Stimulated activated CD4-positive, alpha-beta T cell treated with anti-CD3 and anti-CD28 coated beads, TNF-alpha, amount 100 ng/mL, for 48 hours (primary cell): ENCODE measurements at regions not wholly inside any gene's neighbourhood (a gene's known extent, or its start where the extent isn't known, plus 50 kb on each side); places are given as distances from the start of the nearest gene placed in this dataset.
A peak's percentile ranks its signal among the peaks of the same experiment; 100 is the strongest.
"Not testable (repeated sequence)": the region's sequence is repeated elsewhere in the genome, so short reads cannot be mapped to it uniquely, and the experiment has no call there.

Experiments used
- DNase-seq, 3 donors: peaks; one replicate each; pipeline ENCODE4 v3.0.0-alpha.2; 2020; ENCODE audit warnings: low read depth in 3 of 3

DNA sequence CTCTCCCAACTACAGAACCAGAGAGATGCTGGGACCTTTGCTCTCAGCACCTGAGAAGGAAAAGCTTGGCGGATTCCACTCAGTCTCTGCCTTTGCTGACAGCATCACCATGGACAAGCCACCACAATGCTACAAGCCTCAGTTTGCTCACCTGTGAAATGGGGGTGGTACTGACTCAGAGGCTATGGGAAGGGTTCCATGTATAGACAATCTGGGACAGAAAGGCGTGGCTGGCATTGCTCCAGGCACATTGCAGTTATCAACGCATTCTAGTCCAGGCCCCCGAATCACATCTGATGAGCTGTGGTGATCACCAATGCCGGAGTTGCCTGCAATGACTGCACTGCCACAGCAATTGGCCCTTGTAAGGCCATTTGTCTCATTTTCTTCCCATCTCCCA is 72.6 kb downstream of the ISX start:
- DNase-seq, result no peak

DNA sequence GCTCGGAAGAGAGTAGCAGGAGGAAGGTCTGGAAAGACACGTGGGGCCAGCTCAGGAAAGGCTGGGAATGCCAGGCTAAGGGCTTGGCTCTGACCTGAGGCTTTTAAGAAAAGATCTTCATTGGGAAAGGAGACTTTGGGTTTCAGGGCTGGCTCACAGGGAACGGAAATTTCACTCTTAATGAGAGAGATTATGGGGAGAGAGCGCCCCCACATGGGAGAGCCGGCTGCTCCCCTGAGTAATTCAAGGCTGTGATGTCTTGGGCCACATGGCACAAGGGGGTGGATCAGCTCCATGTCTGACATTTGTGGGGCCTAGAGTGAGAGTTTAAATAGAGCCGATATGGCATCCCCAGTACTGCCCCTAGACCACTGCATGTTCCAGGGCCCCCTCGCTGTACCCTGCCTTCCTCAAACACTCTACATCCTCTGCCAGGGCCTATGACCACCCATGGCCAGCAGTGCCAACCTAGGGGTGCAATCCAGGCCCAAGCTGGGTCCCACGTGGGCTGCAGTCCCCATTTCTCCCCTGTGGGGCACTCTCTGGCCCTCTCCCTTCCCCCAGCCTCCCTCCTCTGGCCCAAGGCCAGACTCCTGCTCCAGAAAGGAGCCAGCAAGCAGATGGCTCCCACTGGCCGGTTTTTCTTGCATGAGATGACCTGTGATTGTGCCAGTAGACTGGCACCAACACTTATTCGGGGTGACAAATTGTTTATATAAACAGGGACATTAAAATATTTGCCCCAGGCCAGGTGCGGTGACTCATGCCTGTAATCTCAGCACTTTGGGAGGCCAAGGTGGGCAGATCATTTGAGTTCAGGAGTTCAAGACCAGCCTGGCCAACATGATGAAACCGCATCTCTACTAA is 75.2 kb downstream of the ISX start:
- no peak for DNase-seq

DNA sequence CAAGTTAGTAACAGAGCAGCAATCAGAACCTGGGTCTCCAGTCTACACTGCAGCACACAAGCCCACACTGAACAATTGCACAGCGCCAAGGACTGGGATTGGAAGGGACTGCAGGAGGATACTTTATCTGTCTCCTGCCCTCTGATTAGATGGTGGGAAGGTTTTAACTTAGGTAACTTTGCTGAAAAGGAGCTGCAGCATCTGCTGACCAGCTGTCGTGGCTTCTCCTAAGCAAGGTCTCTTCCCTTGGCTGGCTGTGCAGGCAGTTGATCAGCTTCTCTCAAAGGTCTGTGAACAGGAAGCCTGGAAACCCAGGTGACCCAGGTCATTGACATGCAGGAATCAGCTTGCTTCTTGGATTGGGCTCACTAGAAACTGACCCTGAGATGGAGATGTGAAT is 82.4 kb downstream of the ISX start:
- no peak for DNase-seq

DNA sequence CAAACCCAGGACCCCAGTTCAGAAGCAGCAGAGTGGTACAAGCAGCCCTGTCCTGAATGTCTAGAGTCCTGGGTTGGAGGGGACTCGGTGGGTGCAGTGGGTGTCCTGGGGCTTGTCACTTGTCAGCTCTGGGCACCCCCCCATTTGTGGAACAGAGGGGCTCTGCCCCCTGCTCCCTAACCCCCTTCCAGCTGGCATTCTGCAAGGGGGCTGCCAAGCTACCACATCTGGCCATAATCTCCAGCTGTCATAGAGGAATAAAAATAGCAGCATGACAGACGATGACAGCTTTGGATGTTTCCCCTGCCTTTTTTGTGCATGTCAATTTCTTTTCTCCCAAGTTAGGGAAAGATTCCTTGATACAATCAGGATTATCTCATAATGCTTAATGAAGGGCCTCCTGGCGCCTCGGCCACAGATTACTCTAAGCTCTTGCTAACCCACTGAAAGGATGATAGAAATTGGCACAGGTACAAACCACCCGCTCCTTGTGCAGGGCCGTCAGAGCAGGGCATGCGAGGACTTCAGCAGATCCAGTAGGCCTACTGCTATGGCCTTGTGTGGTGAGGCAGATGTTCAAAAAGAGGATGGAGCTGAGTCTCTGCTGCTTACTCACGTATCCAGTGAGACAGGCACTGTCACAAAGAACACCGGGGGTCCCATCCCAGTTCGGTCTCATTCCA is 83.0 kb downstream of the ISX start:
- no peak for DNase-seq

DNA sequence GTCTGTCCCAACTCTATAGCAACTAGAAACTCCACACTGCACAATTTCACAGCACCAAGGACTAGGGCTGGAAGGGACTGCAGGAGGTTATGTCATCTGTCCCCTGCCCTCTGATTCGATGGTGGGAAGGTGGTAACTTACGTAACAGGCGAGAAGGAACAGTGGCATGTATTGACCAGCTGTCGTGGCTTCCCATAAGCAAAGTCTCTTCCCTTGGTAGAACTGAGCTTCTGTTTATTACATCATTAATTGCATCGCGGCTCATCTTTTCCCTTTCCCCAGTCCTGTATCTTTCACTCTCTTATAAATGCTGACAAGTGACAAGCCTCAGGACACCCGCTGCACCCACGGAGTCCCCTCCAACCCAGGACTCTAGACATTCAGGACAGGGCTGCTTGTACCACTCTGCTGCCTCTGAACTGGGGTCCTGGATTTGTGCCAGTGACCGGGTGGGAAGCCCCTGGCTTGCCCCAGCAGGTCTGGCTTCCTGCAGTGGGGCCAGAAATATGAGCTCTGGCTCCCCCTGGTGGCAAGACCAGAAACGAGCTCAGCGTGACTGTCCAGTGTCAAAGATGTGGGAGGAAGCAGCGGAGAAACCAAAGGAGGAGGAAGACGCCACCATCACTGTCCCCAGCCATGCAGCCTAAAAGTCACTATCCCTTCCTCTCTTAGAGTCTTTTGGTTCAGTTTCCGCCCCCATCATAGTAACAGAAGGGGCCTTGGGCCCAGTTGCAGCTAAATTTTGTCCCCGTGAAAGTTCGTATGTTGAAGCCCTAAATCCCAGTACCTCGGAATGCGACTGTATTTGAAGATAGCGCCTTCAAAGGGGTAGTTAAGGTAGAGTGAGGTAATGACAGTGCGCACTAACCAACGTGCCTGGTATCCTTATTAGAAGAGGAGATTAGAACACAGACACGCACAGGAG is 84.5 kb downstream of the ISX start:
- peak; percentile 30 to 56 (median 41) for DNase-seq

DNA sequence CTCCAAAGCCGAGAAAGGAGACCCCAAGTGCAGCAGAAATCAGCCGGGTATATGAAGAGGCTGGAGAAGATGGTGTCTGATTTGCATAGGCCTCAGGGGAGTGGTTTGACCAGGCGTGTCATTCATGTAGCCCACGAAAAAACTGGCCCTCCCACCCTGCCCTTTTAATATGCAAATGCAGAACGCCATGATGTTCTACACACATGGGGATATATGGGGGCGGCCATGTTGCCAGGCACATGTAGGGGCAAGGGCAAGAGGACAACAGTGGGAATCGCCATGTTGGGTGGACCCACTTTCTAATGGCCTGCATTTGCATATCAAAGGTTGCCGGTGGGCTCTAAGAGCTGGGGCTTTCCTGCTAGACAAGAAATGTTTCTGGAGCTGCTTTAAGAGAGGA is 86.4 kb downstream of the ISX start:
- DNase-seq, result no peak

DNA sequence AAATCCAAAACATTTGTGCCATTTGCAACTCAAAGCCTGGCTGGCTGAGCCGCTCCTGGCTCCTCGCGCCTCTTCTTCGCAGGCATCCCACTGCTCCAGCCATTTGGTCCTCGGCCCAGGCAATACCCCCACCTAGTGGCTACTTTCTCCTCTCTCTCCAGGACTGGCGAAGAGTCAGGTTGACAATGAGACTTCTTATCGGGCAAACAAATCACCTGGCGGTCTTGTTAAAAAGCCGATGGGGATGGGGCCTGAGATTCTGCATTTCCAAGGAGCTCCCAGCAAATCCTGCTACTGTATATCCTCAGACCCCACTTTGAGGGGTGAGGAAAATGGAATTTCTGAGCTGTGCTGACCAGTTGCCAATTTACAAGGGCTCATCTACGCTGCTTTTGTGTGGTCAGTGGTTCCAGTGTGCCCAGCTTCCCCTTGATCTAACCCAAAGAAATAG is 89.0 kb downstream of the ISX start:
- peak in 1 of 3 donors; percentile 13 for DNase-seq

DNA sequence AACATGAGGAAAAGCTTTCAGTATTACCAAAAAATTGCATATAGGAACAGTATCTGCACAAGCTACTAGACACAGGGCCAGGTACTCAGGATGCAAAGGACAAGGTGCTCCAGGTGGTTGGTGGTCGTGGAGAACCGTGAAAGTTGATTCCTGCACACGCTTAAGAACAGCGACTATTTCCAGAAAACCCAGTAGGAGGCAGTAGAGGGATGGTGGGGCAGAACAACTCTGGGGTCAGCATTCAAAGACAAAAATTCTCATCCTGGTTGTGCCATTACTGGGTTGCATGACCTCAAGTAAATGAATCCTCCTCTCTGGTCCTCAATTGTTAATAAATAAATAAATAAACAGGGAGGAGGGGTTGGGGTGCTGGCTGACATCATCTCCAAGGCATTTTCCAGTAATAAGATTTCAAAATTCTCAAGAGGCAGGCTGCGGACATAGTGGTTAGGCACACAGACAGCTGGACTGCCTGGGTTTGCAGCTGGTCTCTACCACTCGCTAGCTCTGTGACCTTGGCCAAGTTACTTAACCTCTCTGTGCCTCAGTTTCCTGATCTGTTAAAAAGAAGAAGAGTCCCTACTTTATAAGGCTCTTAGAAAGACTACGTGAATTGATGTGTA is 89.6 kb downstream of the ISX start:
- no peak for DNase-seq

DNA sequence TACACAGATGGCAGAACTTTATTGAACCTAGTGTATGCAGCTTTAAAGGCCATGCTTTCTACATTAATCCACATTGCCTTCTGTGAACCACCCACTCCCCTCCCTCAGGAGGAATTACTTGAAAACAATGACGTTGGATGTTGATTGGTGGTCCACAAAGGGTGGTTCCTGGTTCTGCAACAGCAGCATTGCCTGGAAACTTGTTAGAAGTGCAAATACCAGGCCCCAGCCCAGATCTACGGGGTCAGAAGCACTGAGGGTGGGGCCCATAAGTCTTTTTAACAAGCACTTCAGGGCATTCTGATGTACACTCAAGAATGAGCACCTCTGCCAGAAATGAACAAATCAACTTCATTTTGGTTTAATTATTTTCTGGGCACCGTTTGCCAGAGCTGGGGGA is 91.0 kb downstream of the ISX start:
- no peak for DNase-seq

DNA sequence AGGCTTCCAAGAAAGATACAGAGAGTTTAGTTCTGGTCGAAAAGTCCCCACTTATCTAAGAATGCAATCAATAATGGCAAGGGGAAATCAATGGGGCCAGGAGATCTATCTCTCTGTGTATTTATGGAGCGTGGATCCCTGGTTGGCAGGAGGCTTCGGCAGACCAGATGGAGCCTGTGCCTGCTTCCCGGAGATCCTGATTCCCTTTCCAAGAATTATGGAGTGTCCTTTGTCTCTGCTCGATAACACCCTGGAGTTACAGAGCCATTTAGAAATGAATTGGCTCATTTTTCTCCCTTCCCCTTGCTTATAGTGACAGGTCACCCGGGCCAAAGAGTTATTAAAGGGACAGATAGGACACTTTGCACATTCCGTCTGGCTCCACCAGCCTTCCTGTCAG is 92.4 kb downstream of the ISX start:
- DNase-seq, result no peak

DNA sequence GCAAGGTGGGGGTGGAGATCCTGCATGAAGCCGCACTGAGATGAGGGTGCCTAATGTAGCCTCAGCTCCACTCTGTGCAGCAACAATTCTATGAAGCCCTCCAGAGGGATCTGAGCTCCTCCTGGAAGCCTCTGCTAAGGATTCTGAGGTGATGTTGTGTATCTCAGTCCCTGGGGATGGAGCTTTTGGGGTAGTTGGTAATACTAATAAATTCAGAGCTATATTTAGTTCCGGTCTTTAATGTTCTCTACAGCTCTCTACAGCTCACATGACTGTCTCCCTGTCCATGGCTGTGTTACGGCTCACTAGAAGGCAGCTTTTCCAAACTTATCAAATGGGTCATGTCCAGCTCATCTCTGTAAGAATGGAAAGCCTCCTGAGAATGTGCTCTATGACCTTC is 93.4 kb downstream of the ISX start:
- no peak for DNase-seq

DNA sequence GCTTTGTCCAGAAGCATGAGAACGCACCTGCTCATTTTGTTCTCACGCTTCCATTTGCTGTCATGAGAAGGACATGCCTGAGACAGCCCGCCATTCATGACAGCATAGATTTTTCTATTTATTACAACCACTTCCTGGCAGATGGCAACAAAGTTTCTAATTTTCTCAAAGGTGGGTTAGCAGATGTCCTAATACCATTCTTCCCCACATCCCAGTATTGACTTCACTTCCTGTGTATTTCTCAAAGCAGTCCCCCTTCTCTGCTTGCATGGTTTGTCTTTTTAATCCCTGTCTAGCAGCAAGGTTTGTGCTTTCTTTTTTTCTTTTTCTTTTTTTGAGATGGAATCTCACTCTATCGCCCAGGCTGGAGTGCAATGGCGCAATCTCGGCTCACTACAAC is 94.3 kb downstream of the ISX start:
- DNase-seq, result no peak

DNA sequence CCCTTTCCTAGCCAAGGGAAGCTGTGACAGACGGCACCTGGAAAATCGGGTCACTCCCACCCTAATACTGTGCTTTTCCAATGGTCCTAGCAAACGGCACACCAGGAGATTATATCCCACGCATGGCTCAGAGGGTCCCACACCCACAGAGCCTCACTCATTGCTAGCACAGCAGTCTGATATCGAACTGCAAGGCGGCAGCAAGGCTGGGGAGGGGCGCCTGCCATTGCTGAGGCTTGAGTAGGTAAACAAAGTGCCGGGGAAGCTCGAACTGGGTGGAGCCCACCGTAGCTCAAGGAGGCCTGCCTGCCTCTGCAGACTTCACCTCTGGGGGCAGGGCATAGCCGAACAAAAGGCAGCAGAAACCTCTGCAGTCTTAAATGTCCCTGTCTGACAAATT is 91.4 kb upstream of the HMGXB4 start:
- not testable (repeated sequence) for DNase-seq

DNA sequence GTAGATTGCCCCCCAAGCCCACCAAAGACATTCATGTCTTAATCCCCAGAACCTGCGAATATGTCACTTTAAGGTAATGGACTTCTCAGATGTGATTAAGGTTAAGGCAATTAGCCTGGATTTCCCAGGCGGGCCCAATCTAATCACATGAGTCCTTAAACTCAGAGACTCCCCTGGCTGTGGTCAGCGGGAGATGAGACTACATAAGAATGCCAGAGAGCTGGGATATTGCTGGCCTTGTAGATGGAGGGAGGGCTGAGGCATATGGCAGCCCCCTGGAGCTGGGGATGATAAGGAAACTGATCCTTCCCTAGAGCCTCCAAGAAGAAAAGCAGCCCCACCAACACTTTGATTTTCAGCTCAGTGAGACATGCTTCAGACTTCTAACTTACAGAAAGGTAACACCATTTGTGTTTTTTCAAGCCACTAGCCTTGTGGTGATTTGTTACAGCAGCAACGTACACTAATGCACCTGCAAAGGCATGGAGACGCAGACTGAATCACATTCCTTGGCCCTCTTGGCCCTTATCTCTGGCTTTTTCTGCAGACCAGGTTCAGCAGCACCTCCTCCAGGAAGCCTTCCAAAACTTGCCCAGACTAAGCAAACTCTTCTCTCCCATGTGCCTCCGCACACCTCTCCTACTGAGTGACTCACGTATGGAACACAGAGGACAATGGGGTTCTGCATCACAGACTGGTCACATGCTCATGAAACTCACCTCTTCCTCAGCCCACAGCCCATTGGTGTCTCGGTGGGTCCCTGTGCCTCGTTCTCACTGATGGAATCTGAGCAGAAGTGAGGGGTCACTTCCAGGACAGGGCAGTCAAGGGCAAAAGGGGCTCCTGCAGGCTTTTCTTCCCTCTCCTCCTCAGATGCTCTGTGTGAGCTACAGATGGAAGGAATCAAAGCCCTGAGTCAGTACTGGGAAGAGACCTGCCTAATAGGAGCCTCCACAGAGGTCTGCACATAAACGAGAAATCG is 86.3 kb upstream of the HMGXB4 start:
- DNase-seq, result no peak

DNA sequence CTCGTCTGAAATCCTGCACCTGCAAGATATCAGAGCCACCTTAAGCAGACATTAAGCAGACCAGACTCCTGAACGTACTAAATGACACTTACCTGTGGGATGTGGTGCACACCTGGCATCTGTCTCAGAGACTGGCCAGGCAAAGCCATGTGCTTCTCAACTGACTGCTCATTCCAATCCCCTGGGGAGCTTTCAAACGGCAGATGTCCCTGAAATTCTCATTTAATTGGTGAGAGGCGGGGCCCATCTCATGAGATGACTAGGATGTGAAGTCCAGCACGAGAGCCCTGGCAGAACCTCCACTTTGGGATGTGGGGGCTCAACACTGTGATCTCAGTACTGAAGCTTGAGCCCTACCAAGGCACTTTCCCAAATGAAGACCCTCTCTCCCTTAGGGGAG is 84.9 kb upstream of the HMGXB4 start:
- DNase-seq, result no peak

DNA sequence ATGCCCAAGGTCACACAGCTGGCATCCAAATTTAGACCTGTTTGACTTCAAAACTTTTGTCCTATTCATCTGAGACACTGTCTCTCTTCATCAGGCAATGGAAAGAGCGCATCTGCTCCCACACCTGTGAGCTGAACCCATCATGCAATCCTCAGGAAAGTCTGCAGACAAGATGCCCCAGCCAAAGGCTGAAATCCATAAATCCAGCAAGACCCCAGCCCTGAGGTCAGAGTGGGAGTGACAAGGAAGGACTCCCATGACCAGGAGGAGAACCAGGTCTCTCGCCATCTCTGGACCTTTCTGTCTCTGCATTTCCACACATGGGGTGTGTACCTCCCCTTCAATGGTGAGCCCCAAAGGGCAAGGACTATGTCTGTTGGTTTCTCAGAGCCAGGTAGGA is 83.6 kb upstream of the HMGXB4 start:
- DNase-seq, result no peak

DNA sequence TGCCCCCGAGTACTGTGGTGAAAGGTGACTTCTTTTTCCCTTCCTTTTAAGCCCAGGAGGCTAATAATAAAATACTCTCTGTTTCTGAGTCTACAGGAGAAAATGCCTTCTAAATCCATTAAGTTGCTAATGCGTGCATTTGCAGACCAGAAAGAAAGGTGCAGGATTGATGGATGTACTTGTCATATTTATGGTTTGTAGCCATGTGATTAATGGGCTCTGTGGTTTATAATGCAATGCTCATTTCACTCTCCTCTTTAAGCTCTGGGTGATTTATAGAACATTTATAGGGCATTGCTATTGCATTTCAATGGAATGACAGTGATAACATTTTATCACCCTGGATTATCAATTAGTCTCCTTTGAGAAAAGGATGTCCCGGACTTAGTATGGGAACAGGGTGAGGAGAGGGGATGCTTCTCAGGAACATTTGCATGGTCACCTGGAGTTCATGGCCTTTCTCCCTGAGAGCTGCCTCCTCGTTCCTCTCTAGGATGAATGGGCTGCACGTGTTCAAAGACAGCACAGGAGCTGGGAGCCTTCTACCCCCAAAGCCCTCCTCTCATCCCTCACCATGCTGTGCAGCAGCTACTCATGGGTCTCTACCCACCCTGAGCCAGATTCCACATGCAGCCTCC is 82.8 kb upstream of the HMGXB4 start:
- no peak for DNase-seq

DNA sequence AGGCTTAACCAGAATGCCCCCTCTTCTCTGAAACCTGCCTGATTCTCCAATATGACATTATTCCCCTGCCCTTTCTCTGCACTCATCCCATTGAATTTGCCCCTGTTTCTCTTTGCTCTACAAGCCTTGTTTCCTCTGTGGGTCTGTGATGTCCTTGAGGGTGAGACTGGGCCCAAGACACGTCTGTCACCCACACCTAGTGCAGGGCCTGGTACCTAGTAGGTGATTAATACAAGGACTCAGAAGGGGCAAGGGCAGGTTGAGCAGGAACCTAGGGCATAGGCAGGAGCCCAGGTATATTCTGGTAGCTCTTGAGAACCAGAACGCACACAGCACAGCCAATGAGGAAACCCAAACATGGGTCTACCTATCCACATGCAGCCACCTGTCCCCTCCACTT is 81.9 kb upstream of the HMGXB4 start:
- DNase-seq, result no peak

DNA sequence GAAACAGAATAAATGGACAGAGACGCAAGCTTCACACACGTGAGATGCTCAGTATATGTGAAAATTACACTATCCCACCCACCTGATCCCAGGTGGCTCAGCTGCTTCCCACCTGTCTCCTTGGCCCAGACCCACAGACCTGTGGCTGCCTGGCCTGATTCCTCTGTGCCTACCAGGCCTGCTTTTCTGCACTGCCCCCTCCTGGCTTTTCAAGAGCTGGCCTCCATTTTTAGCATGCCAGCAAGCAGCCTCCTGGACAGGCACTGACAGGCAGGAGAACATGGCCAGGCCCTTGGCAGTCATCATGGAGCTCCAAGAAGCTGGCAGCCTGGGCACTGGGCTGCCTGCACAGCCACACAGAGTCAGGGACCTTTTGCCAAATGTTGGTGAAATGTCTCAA is 79.5 kb upstream of the HMGXB4 start:
- no peak for DNase-seq

DNA sequence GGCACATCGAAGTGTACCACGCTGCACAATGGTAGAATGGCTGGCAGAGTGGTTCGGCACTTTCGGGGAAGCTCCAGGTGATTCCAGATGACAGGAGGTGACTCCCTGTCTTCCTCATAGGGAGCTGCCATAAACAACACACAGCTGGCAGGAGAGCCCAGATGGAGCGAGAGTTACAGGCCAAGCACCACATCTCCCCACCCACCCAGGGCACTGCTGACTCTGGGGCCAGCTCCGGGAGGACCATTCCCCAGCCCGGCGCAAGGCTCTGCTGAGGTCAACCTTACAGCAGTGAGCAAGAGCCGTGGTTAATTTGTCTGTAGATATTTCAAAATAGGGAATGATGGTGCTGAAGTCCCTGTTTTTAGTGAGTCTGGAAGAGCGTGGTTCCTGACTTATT is 78.8 kb upstream of the HMGXB4 start:
- no peak for DNase-seq
